ENCODE measurements at regions not wholly inside any gene's neighbourhood (a gene's known extent, or its start where the extent isn't known, plus 50 kb on each side); places are given as distances from the start of the nearest gene placed in this dataset.

DNA sequence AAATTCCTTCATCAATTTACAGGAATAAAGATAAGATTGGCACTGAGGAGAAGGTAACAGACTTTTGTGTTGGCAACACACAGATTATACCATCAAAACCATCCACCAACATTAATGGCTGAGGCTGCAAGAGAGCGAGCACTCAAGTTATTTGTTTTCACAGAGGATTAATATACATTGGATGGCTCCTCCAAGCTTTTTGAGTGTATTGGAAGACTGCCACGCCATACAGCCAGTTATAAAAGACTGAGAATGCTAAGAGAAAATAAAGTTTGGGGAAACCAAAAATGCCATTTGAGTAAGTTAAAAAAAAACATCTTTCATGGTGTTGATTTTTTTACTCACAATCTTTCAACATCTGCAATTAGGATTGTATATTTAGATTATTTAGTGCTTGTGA, 973.8 kb upstream of the SLC35B3 start:
- no peak for DNase-seq (ENCODE audit: low spot score)

DNA sequence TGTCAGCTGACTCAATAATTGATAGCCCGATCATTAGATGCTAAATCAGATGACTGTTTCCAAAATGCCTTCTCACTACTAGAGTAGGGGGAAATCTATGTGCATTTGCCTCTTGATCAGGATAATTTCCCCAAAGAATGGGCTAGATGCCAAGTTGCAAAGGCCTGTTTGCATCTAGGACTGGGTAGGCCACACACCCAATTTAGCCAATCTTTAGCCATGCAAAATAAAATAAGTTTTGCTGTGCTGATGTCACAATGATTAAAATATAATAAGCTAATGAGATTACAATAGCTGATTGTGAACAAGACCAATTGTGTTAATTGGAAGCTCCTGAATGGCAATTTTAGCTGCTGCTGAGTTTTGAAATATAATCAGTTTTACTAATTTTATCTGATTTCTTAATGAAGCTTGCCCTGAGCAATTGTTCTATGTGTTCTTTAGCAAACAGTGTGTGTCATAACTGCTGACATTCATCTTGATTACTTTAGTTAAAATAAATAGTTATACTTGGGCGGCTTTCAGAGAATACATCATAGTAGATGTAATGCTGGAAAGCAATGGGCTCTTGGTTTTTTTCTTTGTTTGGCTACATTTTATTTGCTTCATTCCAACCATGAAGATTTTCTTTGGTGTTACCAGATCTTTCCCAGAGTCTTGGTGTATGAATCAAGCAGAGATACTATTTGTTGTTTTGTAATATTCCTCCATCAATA, 973.2 kb upstream of the SLC35B3 start:
- DNase-seq (ENCODE audit: low spot score): no peak

DNA sequence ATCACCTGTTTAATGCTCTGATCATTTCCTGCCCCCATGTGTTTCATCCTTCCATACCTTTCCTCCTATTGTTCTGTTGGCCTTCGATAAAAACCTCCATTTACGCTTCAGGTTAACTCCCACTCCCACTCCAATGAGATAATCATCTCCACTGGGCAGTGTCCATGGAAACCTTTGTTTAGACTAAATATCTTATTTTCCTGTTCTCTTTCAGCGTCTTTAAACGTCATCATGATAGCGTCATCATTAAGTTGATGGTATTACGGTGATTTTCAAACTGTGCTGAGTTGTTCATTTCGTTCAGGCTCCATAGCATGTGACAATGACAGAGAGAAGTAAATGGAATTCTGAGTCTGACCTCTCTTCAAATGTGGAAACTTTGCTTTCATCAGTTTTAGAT, 970.5 kb upstream of the SLC35B3 start:
- no peak for DNase-seq (ENCODE audit: low spot score)

DNA sequence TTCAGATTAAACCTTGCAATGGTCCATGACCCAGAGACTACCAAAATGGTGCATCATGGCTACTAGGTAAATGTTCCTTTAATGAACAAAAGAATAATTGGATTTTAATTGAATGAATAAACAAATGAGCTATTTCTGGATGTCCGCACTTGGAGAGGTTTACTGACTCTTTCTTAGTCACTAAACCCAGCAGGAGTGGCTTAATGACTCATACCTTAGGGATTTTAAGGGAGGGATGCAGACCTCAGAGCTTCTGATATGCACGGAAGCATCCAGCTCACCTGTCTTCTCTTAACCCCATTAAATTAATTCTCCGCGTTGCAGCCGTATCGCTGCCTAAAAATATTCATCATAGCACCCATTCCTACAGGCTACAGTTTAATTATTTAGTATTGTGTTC, 970.0 kb upstream of the SLC35B3 start:
- no peak for DNase-seq (ENCODE audit: low spot score)

GRCh38 chr6:9404351-9405146, 969.2 kb upstream of the SLC35B3 start:
- no peak for DNase-seq (ENCODE audit: low spot score)

DNA sequence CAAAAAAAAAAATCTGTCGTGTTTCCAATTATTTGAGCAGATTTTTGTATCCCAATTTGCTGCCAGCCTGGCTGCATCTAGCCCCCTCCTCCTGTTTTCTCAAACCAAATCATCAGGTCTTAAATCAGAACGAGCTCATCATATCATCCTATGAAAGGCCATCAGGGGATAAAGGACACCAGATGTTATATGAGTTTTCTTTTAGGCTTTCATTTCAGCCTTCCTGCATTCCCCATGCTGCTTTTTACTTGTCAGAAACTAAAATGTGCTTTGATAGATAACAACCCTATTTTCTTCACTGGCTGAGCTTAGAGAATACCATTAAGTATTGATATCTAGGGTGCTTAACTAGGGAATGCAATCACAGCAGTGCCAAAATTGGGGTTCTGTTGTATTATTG, 968.4 kb upstream of the SLC35B3 start:
- DNase-seq (ENCODE audit: low spot score): no peak

GRCh38 chr6:9401960-9402359, 966.6 kb upstream of the SLC35B3 start:
- DNase-seq (ENCODE audit: low spot score): no peak

- DNase-seq (ENCODE audit: low spot score): no peak
These were observed 964.6 kb upstream of the SLC35B3 start for GRCh38 chr6:9399916-9400315.

DNA sequence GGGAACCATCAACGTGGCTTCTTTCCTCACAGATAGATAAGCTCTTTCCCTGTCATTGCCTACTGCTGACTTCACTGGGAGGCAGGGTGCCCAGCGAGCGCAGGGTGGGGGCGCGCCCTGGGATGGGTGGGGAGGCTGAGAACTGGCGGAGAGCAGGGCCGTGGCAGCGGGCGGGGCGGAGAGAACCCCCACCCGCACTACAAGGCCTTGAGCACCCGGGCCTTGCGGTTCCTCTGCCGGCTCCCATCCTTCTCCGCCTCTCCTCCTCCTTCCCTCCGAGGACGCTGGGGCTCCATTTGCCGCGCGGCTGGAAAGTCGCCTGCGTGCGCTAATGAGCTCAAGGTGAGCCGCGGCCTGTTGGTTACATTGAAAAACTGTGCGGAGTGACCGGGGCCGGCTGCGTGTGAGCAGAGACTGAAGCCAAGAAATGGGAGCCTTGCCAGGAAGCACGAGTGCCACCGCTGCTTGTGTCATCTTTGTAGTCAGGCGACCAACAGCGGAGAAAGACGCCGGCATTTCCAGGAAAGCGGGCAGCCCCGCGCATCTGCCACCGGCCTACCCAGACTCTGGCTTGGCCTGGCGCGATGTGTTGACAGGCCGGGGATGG, 963.5 kb upstream of the SLC35B3 start:
- peak; percentile 47 for DNase-seq (ENCODE audit: low spot score)

GRCh38 chr6:9398071-9398766, 962.9 kb upstream of the SLC35B3 start:
- peak; percentile 94 for DNase-seq (ENCODE audit: low spot score)

DNA sequence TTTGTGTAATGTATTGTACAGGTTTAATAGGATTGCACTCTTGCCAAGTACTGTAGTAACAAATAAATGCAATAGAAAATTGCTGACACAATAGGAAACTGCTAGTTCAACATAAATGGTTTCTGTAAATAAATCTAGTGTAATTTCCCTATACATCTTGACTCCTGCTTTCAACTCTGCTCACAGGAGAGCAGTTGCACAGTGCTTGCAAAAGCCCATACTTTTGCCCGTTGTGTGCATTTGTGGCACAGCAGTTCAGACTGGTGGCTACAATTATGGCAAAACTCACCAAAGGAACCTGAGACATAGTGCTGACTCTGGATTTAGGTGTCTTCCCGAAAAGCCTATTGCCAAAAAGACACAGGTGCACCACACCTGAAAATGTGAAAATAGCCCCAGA, 953.3 kb upstream of the SLC35B3 start:
- DNase-seq (ENCODE audit: low spot score): no peak

DNA sequence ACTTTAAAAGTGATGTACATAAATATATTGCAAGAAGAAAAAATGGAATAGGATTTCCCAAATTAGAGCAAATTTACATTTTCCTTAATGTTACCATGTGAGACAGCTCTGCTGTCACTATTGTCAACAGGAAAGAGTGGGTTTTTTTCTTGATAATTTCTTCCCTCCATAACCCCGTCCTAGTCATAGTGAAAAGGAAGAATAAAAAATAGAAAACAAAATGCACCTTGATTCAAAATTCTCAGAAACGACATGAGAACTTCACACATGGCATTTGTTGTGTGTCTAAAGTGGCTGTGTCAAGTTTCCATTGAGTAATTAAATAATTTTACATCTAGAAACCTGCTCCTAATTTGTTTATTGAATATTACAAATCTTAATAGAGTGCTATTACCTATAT, 945.2 kb upstream of the SLC35B3 start:
- no peak for DNase-seq (ENCODE audit: low spot score)

GRCh38 chr6:9373308-9373707, 938.0 kb upstream of the SLC35B3 start:
- no peak for DNase-seq (ENCODE audit: low spot score)

GRCh38 chr6:9370480-9370879, 935.1 kb upstream of the SLC35B3 start:
- no peak for DNase-seq (ENCODE audit: low spot score)

DNA sequence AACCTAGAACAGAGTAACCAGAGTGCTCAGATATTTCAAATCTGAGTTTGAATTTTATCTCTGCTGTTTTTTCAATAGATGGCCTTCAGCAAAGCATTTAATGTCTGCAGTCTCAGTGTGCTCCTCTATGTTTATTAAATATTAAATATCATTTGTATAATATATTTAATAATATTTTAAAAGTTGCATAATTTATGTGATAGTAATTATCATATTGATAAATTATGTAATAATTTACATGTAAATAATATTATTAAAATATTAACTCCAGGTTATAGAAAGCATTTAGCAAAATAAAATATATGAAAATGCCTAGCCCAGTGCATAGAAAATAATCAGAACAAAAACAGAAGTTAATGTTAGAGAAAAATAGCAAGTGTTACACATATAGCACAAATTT, 930.0 kb upstream of the SLC35B3 start:
- no peak for DNase-seq (ENCODE audit: low spot score)

- DNase-seq (ENCODE audit: low spot score): no peak
These were observed 926.4 kb upstream of the SLC35B3 start for GRCh38 chr6:9361749-9362148.

DNA sequence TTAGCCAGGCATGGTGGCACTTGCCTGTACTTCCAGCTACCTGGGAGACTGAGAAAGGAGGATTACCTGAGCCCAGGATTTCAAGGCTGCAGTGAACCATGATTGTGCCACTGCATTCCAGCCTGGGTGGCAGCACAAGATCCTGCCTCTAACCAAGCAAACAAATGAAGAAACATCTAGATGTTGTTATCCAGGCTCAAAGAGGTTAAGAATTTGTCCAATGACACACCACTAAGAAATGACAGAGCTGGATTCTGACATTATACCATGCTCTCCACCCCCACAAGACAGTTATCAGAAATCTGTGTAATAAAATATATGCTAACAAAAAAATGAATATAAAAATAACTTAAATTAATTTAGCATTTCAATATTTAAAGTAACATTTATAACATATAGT, 925.5 kb upstream of the SLC35B3 start:
- no peak for DNase-seq (ENCODE audit: low spot score)

DNA sequence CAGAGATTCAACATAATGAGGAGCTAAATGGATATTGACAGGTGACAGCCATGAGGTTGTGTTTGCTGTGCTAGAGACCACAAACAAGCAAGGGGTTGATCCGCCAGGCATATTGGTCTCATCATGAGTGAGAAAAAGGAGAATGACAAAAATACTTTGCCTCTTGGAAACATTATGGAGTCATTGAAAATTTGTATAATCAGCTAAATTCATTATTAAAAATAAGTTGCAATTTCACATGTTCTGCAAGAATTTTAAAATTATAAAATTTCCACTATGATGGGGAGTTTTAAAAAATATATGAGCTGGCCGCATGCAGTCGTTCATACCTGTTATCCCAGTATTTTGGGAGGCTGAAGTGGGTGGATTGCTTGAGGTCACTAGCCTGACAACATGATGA, 912.3 kb upstream of the SLC35B3 start:
- DNase-seq (ENCODE audit: low spot score): no peak

- no peak for DNase-seq (ENCODE audit: low spot score)
These were observed 911.6 kb upstream of the SLC35B3 start for GRCh38 chr6:9346923-9347322.

GRCh38 chr6:9335431-9335830, 900.1 kb upstream of the SLC35B3 start:
- no peak for DNase-seq (ENCODE audit: low spot score)

- DNase-seq (ENCODE audit: low spot score): no peak
These were observed 899.6 kb upstream of the SLC35B3 start for GRCh38 chr6:9334979-9335378.

GRCh38 chr6:9332241-9332780, 897.0 kb upstream of the SLC35B3 start:
- no peak for DNase-seq (ENCODE audit: low spot score)
